Lung microvascular endothelial cell (primary cell): ENCODE measurements at regions not wholly inside any gene's neighbourhood (a gene's known extent, or its start where the extent isn't known, plus 50 kb on each side); places are given as distances from the start of the nearest gene placed in this dataset.
"Not testable (repeated sequence)": the region's sequence is repeated elsewhere in the genome, so short reads cannot be mapped to it uniquely, and the experiment has no call there.

Experiments
- DNase-seq, 2 donors: peaks; one replicate each; pipeline versions ENCODE4 v3.0.0 to v3.0.0-alpha.2; 2010; ENCODE audit warnings: low read depth in 2 of 2

- peak in 1 of 2 donors; percentile 17 for DNase-seq
Observed at GRCh38 chr3:139199421-139200010, 144.3 kb upstream of the MRPS22 start.

GRCh38 chr3:139201446-139202225 is 142.2 kb upstream of the MRPS22 start:
- no peak for DNase-seq

- peak; percentile 7 to 74 for DNase-seq
Observed at GRCh38 chr3:139202226-139202958, 141.4 kb upstream of the MRPS22 start.

DNA sequence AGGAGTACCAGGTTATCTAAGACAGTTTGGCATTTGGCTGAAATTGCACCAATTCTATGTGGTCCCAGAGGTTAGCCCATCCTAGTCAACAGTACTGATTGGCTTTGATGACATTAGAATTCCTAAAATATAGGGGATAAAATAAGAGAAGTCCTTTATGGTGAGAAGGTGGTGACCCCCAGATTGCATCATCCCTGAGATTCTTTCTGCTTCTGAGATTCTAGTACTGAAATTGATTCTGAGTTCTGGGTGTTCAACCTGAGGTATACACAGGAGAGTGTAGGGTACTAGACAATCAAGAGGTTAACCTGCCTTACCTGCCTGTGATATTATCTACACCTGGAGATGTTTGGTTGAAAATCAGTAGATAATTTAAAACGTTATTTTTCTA is 140.9 kb upstream of the MRPS22 start:
- DNase-seq: no peak

GRCh38 chr3:139203752-139204151 is 140.1 kb upstream of the MRPS22 start:
- DNase-seq: no peak

GRCh38 chr3:139204728-139205127 is 139.1 kb upstream of the MRPS22 start:
- DNase-seq: no peak

DNA sequence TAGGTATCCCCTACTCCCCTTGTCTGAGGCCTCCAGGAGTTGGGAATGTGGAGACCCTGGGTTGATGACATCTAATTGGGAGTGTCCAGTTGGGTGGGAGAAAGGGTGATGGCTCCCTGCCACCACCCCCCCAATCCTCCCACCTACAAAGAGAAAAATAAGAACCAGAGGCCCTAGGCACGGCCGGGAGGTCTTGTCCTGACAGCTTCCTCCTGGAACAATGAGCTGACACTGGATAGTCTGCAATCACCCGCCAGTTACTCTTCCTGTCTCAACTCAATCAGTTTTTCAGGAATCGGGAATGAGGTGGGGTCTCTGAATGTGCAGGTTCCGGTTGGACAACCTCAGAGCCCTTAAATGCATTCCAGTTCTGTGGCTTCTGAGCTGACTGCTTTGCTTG is 129.9 kb upstream of the MRPS22 start:
- DNase-seq: no peak

- no peak for DNase-seq
Observed at GRCh38 chr3:139216958-139217357, 126.9 kb upstream of the MRPS22 start.

- DNase-seq: no peak
Observed at GRCh38 chr3:139217633-139218032, 126.2 kb upstream of the MRPS22 start.

DNA sequence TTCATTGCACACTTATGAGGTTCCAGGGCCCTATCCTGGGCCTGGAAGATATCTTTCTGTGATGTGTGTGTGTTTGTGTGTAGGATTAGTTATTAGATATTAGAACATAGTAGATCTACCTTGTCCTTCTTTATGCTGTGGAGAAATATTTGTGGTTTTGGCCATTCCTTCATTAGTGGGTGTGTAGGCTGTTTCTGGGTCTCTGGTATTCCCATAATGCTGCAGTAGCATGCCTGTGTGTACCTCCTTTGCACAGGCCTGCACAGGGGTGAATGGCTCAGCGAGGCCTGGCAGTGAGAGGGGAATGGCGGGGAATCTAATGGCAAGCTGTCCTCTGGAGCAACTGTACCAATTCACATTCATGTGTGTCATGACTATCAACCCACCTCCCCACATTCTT is 125.8 kb upstream of the MRPS22 start:
- DNase-seq: no peak

DNA sequence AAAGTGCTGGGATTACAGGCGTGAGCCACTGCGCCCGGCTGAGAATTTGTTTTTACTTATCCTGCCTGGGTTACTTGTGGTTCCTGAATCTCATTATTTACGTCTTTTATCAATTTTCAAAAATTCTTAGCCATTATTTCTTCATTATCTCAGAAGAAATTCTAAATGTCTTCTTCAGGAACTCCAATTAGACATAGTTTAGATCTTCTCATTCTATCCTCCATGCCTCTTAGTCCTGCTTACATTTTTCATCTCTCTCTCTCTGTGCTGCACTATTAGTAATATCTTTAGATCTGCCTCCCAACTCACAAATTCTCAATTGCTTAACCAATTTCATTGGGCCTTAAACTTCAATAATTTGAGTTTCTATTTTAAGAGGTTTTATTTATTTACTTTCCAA is 124.4 kb upstream of the MRPS22 start:
- no peak for DNase-seq

DNA sequence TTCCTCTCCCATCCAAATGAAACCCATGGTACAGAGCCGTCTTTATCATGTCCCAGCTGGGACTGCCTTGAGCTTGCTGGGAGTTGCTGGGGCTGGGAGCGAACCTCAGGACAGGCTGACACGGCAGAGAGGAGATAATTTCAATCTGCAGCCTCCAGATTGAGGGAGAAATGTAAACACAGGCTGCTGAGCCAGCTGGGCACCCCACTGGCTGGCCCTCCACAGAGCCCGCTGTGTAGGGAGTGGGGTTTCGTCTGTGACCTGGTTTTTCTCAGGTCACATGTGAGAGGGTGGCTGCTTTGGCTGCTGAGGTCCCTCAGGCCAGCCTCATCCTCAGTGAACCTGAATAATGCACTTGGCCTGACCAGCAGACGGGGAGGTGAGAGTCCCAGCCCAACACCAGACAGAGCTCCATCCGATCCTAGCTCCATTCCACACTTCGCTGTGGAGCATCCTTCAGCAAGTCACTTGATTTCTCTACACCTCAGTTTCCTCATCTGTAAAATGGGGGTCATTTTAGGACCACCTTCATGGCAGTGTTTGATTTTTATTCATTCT is 121.6 kb upstream of the MRPS22 start:
- no peak for DNase-seq

DNA sequence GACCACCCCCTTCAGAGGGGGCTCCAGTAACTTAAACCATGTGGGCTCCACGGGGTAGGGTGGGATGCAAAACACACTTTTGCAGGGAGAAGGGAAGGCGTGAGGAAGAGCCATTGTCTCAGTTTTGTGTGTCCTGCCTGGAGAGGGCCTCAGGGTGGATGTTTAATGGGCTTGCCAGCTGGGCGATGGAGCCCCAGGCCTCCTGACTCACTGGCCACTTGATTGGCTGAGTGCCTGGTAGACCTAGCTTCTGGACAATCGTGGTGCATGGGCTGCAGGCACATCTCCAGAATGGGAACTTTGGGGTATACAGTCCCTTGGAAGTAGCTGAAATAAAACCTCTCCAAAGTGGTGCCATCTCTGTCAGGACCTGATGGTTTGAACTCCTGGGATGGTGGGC is 118.3 kb upstream of the MRPS22 start:
- DNase-seq: no peak

- DNase-seq: no peak
Observed at GRCh38 chr3:139226731-139227130, 117.1 kb upstream of the MRPS22 start.

DNA sequence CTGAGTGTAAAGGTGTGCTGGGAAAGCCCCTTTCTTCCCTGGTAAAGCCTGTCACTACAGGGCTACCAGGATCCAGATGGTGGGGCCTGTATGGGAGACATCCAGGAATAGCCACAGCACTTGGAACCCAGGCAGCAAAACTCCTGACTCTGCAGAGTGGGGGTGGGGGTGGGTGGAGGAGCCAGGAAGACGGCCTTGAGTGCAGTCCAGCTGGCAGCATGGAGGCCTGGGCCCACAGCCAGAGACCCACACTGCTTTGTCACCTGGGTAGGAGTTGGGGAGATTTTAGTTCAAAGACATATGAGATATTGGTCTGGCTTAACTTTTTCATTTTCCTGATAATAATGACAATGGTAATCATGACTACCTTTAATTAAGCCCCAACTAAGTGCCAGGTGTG is 116.7 kb upstream of the MRPS22 start:
- DNase-seq: peak in 1 of 2 donors; percentile 14

DNA sequence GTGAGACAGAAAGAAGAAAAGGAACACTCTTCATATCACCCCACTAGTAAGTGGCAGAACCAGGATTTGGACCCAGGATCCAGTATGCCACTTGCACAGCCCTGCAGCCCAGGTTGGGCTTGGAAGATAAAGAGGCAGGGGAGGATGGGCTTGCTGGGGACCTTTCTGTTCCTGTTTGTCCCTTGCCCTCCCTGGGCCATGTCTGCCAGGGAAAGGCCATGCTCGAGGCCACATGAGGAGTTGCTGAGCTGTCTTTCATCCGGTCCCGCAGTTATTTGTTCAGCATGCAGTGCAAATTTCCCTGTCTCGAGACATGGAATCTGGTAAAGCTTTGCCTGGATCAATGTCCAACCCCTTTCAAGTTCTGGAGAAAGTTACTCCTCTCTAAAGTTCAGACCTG is 116.0 kb upstream of the MRPS22 start:
- DNase-seq: no peak

DNA sequence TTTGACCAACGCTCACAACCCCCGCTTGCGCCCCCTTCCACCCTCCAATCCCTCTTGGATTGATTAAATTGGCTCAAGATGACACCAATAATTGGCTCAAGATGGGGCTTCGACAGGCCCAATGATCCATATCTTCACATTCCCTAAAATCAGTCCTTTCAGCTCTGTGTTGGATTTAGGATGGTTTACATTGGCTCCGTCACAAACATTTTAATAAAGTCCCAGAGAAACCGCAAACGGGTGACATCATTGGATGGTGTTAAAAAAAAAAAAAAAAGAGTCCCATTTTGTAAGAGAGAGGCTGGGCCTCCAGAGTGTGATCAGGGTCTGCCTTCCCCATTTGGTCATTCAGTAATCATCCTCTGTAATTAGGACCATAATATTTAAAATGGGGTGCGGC is 113.4 kb upstream of the MRPS22 start:
- DNase-seq: no peak

- DNase-seq: no peak
Observed at GRCh38 chr3:139231555-139232281, 112.1 kb upstream of the MRPS22 start.

GRCh38 chr3:139232341-139232740 is 111.5 kb upstream of the MRPS22 start:
- DNase-seq: not testable (repeated sequence)

GRCh38 chr3:139234491-139234890 is 109.3 kb upstream of the MRPS22 start:
- DNase-seq: no peak

- no peak for DNase-seq
Observed at GRCh38 chr3:139235192-139235591, 108.6 kb upstream of the MRPS22 start.

DNA sequence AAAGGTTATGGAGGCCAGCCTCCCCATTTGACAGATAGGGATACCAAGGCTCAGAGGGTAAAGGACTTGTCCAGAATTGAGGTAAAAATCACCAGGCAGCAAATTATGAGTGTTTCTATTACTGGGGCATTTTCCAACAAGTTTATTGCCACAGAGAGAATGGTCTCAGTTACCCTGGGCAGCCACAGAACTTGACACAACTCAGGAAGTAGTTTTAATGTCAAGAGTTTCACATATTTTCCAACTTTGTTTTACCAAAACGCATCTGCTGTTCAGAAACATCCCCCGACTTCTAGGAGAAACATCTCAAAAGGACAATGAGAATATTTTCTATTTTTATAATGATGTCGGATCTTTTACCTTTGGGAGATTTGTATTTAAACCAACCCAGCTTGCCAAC is 107.5 kb upstream of the MRPS22 start:
- DNase-seq: no peak
